AG04449 (cell line): ENCODE measurements at regions not wholly inside any gene's neighbourhood (a gene's known extent, or its start where the extent isn't known, plus 50 kb on each side); places are given as distances from the start of the nearest gene placed in this dataset.

Experiments
- CTCF ChIA-PET: fragments of 350-600 bp; formaldehyde crosslinking; extraction: SDS; loops from one replicate; lab custom pipeline; 2021; ENCODE audit warnings: antibody characterized with exemption; lab: Yijun Ruan, JAX
- POLR2A ChIA-PET: fragments of 400-600, 350-600 bp; formaldehyde crosslinking; extraction: SDS; loops from one replicate; lab custom pipeline; 2020; ENCODE audit warnings: antibody characterized with exemption, inconsistent platforms; lab: Yijun Ruan, JAX
- DNase-seq: peaks from one replicate; pipeline ENCODE4 v3.0.0-alpha.2; 2010; ENCODE audit warnings: low read depth, low spot score
- H3K4me3 ChIP-seq: 2 replicates; pipeline ENCODE4 v1.5.1; 2011; ENCODE audit warnings: low read depth, mild to moderate bottlenecking, control low read depth, low read length
- TF ChIP-seq, protein P1 (sequence below): IDR thresholded peaks from one replicate; pipeline ENCODE4 v1.5.1; 2011; ENCODE audit warnings: mild to moderate bottlenecking, moderate library complexity, low read length, control low read depth, inconsistent platforms; ENCODE audit not compliant: insufficient read depth; ENCODE audit errors: missing control alignments

DNA sequence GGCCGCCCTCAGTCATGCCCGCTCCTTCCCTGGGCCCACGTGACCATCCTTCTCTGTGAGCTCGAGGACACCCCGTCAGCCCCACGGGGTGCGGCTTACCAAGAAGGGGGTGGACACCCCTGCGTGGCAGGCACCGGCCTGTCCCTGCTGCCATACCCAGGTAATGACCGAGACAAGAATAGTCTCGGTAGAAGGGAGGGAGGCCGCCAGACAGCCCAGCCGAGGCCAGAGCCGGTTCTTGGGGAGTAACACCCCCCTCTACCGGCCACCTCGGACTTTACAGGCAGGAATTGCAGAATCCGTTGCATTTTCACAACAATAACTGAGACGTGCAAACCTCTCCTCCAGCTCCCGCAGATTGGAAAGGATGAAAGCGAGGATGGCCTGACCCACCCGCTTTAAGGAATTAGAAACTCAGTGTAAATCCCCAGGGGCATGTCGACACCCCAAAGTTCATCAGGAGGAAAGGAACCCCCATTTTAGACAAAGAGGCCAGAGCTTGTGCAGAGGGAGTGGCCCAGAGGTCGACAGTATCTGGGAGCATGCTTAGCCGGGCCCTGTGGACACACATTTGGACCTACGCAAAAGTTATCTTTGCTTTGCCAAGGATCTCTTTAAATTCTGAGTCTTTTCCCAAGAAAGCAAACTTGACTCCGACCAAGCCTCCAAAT lies 60.1 kb upstream of the GLI2 start:
- DNase-seq, result no peak
- POLR2A ChIA-PET, result no interaction called here
- CTCF ChIA-PET, result interaction anchor here (0.6 to 20.1 kb wide), 49 partner anchors 9 to 410 kb away, joined by 3 to 576 read pairs (median 4); partner anchors contain the start of gene INHBB
- H3K4me3 ChIP-seq, result no peak overlapping the region
- TF ChIP-seq, protein P1, sequence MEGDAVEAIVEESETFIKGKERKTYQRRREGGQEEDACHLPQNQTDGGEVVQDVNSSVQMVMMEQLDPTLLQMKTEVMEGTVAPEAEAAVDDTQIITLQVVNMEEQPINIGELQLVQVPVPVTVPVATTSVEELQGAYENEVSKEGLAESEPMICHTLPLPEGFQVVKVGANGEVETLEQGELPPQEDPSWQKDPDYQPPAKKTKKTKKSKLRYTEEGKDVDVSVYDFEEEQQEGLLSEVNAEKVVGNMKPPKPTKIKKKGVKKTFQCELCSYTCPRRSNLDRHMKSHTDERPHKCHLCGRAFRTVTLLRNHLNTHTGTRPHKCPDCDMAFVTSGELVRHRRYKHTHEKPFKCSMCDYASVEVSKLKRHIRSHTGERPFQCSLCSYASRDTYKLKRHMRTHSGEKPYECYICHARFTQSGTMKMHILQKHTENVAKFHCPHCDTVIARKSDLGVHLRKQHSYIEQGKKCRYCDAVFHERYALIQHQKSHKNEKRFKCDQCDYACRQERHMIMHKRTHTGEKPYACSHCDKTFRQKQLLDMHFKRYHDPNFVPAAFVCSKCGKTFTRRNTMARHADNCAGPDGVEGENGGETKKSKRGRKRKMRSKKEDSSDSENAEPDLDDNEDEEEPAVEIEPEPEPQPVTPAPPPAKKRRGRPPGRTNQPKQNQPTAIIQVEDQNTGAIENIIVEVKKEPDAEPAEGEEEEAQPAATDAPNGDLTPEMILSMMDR, result peak; percentile 71

DNA sequence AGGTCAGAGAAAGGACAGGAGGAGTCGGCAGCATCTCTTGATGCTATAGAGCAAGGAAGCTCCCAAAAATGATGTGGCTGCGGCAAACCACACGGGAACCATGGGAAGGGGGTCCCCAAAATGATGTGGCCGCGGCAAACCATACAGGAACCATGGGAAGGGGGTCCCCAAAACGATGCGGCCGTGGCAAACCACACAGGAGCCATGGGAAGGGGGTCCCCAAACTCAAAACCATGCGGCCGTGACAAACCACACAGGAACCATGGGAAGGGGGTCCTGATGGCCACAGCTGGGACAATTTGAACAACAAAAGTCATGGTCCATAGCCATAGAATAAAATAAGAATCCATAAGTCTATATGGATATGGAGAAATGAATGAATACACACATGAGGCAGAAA lies 58.4 kb upstream of the GLI2 start:
- CTCF ChIA-PET, result interaction anchor here (0.7 to 20.1 kb wide), 24 partner anchors 9 to 1035 kb away, joined by 3 to 576 read pairs (median 4); partner anchors contain the start of gene INHBB
- TF ChIP-seq, protein P1, result no peak
- POLR2A ChIA-PET, result interaction anchor here (0.6 kb wide), 1 partner anchor 128 kb away, joined by 3 read pairs; no protein-coding TSS in a partner anchor
- DNase-seq, result no peak
- H3K4me3 ChIP-seq, result no peak overlapping the region

DNA sequence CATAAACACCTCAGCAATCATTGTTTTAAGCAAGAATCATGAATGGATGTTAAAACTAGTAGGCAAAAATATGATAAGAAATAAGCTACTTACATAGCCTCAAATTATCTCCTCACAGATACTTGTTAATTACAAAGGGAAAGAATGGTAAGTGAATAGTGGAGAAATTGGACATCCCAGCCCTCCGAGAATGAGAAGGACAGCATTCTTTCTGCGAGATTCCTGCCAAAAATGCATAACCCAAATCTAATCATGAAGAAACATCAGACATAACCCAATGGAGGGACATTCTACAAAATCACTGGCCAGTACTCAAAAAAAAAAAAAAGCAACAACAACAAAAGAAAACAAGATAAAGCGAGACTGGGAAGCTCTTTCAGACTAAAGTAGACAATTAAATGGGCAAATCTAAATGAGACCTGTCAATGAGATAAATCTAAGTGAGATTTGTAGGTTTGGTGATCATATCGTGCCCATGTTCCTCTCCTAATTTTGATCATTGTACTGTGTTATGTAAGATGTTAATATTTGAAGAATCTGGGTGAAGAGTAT lies 57.9 kb upstream of the GLI2 start:
- CTCF ChIA-PET, result interaction anchor here (0.7 to 20.1 kb wide), 27 partner anchors 9 to 1035 kb away, joined by 3 to 576 read pairs (median 3); partner anchors contain the start of gene INHBB
- no peak for DNase-seq
- no peak overlapping the region for H3K4me3 ChIP-seq
- POLR2A ChIA-PET, result interaction anchor here (0.6 kb wide), 1 partner anchor 128 kb away, joined by 3 read pairs; no protein-coding TSS in a partner anchor
- TF ChIP-seq, protein P1, result no peak

DNA sequence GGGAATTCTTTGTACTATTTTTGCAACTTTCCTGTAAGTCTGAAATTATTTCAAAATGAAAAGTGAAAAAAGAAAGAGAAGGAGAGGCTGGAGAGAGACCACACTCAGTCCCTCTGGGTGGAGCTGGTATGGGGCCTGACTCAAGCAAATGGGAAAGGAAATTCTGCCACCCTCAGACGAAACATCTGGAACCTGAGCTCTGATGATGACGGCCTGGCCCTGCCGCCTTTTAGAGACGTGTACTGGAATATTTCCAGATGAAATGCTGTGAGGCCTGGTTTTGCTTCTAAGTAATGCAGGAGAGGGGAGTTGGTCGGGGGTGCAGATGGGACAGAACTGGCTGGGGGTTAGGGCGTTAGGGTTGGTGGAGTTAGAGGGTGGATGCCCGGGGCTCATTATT lies 57.4 kb upstream of the GLI2 start:
- no peak for DNase-seq
- ChIA-PET CTCF (interaction anchor here (0.7 to 20.1 kb wide), 19 partner anchors 10 to 569 kb away, joined by 3 to 576 read pairs (median 4); partner anchors contain the start of gene INHBB), POLR2A (no interaction called here)
- TF ChIP-seq, protein P1, result no peak
- no peak overlapping the region for H3K4me3 ChIP-seq

DNA sequence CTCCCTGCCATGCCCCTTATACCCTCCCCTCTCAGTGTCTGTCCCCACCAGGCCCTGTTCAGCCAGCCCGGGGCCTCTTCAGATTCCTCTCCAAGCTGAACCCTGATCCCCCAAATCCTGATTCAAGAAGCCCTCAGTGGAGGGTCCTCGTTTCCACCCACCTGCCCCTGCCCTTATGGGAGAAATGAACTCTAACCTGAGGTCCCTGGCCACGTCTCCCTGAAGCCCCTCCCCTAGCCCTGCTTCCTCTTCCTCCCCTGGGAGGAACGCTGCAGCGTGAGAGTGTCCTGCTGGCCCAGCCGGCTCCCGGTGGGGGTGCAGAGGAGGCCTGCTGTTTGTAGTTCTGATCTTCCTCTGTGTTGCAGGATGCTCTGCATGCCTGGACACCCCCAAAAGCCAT lies 56.7 kb upstream of the GLI2 start:
- TF ChIP-seq, protein P1, result no peak
- no peak overlapping the region for H3K4me3 ChIP-seq
- CTCF ChIA-PET, result interaction anchor here (1.0 to 23.9 kb wide), 11 partner anchors 121 to 402 kb away, joined by 3 to 767 read pairs (median 5); partner anchors contain the start of gene INHBB
- POLR2A ChIA-PET, result no interaction called here
- no peak for DNase-seq

DNA sequence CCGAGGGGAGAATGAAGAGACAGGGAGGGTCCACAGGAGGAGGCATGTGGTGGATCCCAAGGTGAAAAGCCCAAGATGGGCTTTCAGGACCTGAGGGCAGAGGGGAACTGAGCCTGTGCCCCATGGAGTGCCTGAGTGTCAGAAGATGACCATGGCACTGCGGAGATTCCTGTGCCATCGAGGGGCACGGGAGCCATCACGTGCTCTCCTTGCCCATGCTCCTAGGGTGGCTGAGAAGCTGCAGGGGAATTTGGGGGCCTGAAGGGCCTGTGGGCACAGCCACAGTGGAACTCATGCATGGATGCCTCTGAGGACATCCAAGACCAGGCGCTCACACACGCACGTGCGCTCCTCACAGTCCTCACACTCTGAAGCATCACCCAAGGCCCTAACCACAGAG lies 56.1 kb upstream of the GLI2 start:
- DNase-seq, result no peak
- no peak overlapping the region for H3K4me3 ChIP-seq
- TF ChIP-seq, protein P1, result no peak
- POLR2A ChIA-PET, result no interaction called here
- CTCF ChIA-PET, result interaction anchor here (1.5 to 23.9 kb wide), 10 partner anchors 10 to 1038 kb away, joined by 3 to 767 read pairs (median 16); partner anchors contain the start of gene INHBB
